DMS 273 (cell line): ENCODE measurements at regions not wholly inside any gene's neighbourhood (a gene's known extent, or its start where the extent isn't known, plus 50 kb on each side); places are given as distances from the start of the nearest gene placed in this dataset.

Experiments
- DNase-seq: peaks from one replicate; lab custom pipeline; 2025; ENCODE audit not compliant: unreplicated experiment; lab: John Stamatoyannopoulos, UW

DNA sequence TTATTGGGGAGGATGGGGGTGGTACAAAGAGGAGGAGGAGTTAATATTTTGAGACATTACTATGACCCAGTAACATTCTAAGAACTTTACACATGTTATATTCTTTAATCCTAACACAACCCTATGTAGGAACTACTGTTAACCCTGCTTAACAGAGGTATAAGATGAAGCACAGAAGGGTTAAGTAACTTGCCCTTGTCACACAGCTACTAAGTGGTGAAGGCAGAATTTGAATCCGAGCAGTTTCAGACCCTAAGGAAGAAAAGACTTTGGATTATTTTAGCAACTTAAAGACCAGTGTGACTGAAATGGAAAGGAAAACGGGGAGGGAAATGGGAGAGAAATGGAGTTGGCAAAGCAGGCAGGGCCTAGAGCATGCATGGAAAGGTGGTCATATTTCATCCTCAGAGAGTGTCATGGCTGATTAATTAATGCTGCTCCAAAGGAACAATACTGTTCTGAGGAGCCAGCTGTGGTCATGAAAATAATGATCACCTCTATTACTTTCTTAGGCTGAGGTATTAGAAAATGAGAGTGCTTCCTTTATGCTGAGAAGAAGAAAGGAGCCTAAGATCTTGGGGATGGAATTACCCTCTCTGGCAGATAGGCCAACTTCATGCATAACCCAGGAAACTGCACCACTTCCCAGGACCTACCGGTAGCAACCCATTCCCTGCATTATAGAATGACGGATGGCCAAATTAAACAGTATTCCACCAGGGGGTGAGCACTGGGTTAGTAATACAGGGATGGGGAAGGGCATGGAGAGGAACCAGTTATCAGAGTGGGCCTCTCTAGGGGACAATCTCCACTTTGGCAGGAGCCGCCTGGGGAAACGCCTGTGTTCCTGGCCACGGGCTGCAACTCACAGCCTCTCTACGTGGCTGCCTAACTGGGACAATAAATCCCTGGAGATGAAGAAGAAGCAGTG, 50.1 kb upstream of the TNFAIP3 start:
- no peak for DNase-seq
